ENCODE measurements at regions not wholly inside any gene's neighbourhood (a gene's known extent, or its start where the extent isn't known, plus 50 kb on each side); places are given as distances from the start of the nearest gene placed in this dataset.

DNA sequence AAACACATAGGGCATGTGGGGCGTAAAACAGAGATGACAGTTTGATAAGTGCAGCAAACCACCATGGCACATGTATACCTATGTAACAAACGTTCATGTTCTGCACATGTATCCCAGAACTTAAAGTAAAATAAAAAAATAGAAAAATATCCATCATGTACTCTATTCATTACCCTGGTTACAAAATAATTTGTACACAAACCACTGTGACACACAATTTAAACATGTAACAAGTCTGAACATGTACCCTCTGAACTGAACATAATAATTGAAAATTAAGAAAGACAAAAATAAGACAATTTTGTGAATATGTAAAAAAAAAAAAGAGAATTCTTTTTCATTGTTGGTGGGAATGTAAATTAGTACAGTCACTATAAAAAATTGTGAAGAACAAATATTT lies 379.2 kb downstream of the KDM5D start:
- 43 to 78% methylated on average over 2 of the region's 2 CpGs; no CpG with 5 or more reads in 1 of the 3 donors for WGBS, 3 donors
- no peak overlapping the region for H3K4me3 ChIP-seq (ENCODE audit: low read depth in 1 of 3, low read length in 3 of 3)
- H3K27me3 ChIP-seq (ENCODE audit: control insufficient read depth in 3 of 3, insufficient read depth in 3 of 3, low read length in 3 of 3) = no peaks in the 10 kb centered on the region
- DNase-seq = no peak
- no peaks in the 10 kb centered on the region for H3K4me1 ChIP-seq (ENCODE audit: control insufficient read depth in 3 of 3, insufficient read depth in 2 of 3, low read depth in 1 of 3, low read length in 2 of 3)
- no peaks in the 10 kb centered on the region for H3K9me3 ChIP-seq (ENCODE audit: control insufficient read depth in 2 of 2, insufficient read depth in 1 of 2, low read depth in 1 of 2, low read length in 1 of 2)
- H3K36me3 ChIP-seq (ENCODE audit: control insufficient read depth in 3 of 3, insufficient read depth in 2 of 3, low read depth in 1 of 3, low read length in 3 of 3) = no peaks in the 10 kb centered on the region
- no peak overlapping the region for H3K27ac ChIP-seq (ENCODE audit: low read depth in 1 of 3, low read length in 2 of 3)
- no peak for FAIRE-seq

DNA sequence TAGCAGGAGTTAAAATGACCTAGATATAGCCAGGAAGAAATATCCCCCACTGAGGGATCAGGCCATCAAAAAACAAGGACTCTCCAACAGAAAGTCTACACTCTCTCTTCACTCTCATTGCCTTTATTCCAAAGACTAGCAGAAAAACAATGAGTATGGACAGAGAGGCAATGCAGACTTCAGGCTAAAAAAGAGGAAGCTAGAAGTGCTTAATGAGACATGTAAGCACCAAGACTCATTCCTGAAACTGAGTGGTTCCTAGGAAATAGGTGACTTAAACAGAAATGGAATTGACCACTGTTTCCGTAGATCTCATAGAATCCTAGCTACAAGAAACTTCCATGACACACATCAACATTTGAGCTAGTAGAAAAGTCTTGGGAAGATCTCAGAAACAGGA lies 387.3 kb downstream of the KDM5D start:
- H3K36me3 ChIP-seq (ENCODE audit: control insufficient read depth in 3 of 3, insufficient read depth in 2 of 3, low read depth in 1 of 3, low read length in 3 of 3) = no peaks in the 10 kb centered on the region
- no peak for DNase-seq
- H3K4me3 ChIP-seq (ENCODE audit: low read depth in 1 of 3, low read length in 3 of 3) = no peak overlapping the region
- WGBS, 3 donors = 85 to 94% methylated on average over 1 of the region's 1 CpG; no CpG with 5 or more reads in 1 of the 3 donors
- FAIRE-seq = no peak
- H3K9me3 ChIP-seq (ENCODE audit: control insufficient read depth in 2 of 2, insufficient read depth in 1 of 2, low read depth in 1 of 2, low read length in 1 of 2) = no peaks in the 10 kb centered on the region
- H3K27me3 ChIP-seq (ENCODE audit: control insufficient read depth in 3 of 3, insufficient read depth in 3 of 3, low read length in 3 of 3) = no peaks in the 10 kb centered on the region
- H3K4me1 ChIP-seq (ENCODE audit: control insufficient read depth in 3 of 3, insufficient read depth in 2 of 3, low read depth in 1 of 3, low read length in 2 of 3) = no peaks in the 10 kb centered on the region
- no peak overlapping the region for H3K27ac ChIP-seq (ENCODE audit: low read depth in 1 of 3, low read length in 2 of 3)

- H3K27ac ChIP-seq (ENCODE audit: low read depth in 1 of 3, low read length in 2 of 3) = no peak overlapping the region
- no peaks in the 10 kb centered on the region for H3K27me3 ChIP-seq (ENCODE audit: control insufficient read depth in 3 of 3, insufficient read depth in 3 of 3, low read length in 3 of 3)
- no peaks in the 10 kb centered on the region for H3K36me3 ChIP-seq (ENCODE audit: control insufficient read depth in 3 of 3, insufficient read depth in 2 of 3, low read depth in 1 of 3, low read length in 3 of 3)
- H3K4me1 ChIP-seq (ENCODE audit: control insufficient read depth in 3 of 3, insufficient read depth in 2 of 3, low read depth in 1 of 3, low read length in 2 of 3) = no peaks in the 10 kb centered on the region
- H3K9me3 ChIP-seq (ENCODE audit: control insufficient read depth in 2 of 2, insufficient read depth in 1 of 2, low read depth in 1 of 2, low read length in 1 of 2) = no peaks in the 10 kb centered on the region
- FAIRE-seq = no peak
- DNase-seq = no peak
- no peak overlapping the region for H3K4me3 ChIP-seq (ENCODE audit: low read depth in 1 of 3, low read length in 3 of 3)
These were observed 387.8 kb downstream of the KDM5D start for GRCh38 chrY:19356735-19357134.

DNA sequence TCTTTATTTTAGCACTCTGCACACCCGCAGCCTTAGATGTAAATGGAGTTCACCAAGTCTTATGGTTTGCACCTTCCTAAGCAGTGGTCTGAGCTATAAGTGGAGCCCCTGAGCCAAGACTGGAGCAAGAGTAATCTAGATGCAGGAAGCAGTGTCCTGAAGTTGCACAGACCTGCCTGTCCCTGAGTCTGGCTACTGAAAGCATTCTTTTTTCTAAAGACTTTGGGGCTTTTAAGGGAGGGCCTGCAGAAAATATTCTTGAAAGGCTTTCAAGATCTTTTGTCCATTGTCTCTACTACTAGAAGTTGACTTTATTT lies 389.7 kb downstream of the KDM5D start:
- Histone ChIP-seq H3K27ac (ENCODE audit: low read depth in 1 of 3, low read length in 2 of 3) (no peak overlapping the region), H3K36me3 (ENCODE audit: control insufficient read depth in 3 of 3, insufficient read depth in 2 of 3, low read depth in 1 of 3, low read length in 3 of 3) (no peaks in the 10 kb centered on the region), H3K4me3 (ENCODE audit: low read depth in 1 of 3, low read length in 3 of 3) (no peak overlapping the region), H3K27me3 (ENCODE audit: control insufficient read depth in 3 of 3, insufficient read depth in 3 of 3, low read length in 3 of 3) (no peaks in the 10 kb centered on the region), H3K9me3 (ENCODE audit: control insufficient read depth in 2 of 2, insufficient read depth in 1 of 2, low read depth in 1 of 2, low read length in 1 of 2) (no peaks in the 10 kb centered on the region), H3K4me1 (ENCODE audit: control insufficient read depth in 3 of 3, insufficient read depth in 2 of 3, low read depth in 1 of 3, low read length in 2 of 3) (no peaks in the 10 kb centered on the region)
- no peak for FAIRE-seq
- WGBS, 3 donors = 88 to 100% methylated on average over 1 of the region's 1 CpG; no CpG with 5 or more reads in 1 of the 3 donors
- DNase-seq = no peak

DNA sequence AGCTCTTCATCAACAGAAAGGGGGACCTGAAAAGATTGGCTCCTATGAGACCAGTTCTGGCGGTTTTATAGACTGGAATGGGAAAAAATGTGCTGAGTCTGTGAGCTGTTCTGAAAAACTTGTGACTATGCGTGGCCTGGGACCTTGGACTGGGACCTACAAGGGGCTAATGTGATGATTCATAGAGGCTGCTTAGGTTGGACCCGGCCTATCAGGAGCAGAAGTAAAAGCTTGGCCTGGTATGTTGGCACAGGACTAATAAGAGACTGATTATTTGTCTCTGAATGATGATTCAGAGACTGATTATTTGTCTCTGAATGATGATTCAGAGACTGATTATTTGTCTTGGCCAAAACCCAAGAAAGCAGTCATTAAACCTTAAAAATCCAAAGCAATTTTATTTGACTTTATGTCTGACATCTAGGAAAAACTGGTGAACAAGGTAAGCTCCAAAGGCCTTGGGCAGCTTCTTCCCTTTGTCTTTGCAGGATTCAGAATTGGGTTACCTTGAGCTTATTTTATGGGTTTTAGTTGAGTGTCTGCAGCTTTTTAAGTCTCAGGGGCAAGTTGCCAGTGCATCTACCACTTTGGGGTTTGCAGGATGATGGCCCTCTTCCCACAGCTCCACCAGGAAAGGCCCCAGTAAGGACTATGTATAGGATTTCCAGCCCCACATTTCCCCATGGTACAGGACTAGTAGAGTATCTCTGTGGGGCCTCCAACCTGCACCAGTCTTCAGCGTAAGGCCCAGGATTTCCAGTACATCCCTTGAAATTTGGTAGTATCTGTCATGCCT lies 390.3 kb downstream of the KDM5D start:
- Histone ChIP-seq H3K36me3 (ENCODE audit: control insufficient read depth in 3 of 3, insufficient read depth in 2 of 3, low read depth in 1 of 3, low read length in 3 of 3) (no peaks in the 10 kb centered on the region), H3K27me3 (ENCODE audit: control insufficient read depth in 3 of 3, insufficient read depth in 3 of 3, low read length in 3 of 3) (no peaks in the 10 kb centered on the region), H3K9me3 (ENCODE audit: control insufficient read depth in 2 of 2, insufficient read depth in 1 of 2, low read depth in 1 of 2, low read length in 1 of 2) (no peaks in the 10 kb centered on the region), H3K4me3 (ENCODE audit: low read depth in 1 of 3, low read length in 3 of 3) (no peak overlapping the region), H3K4me1 (ENCODE audit: control insufficient read depth in 3 of 3, insufficient read depth in 2 of 3, low read depth in 1 of 3, low read length in 2 of 3) (no peaks in the 10 kb centered on the region), H3K27ac (ENCODE audit: low read depth in 1 of 3, low read length in 2 of 3) (no peak overlapping the region)
- DNase-seq (no peak), FAIRE-seq (no peak)
- 58 to 77% methylated on average over 4 of the region's 4 CpGs; no CpG with 5 or more reads in 1 of the 3 donors for WGBS, 3 donors

DNA sequence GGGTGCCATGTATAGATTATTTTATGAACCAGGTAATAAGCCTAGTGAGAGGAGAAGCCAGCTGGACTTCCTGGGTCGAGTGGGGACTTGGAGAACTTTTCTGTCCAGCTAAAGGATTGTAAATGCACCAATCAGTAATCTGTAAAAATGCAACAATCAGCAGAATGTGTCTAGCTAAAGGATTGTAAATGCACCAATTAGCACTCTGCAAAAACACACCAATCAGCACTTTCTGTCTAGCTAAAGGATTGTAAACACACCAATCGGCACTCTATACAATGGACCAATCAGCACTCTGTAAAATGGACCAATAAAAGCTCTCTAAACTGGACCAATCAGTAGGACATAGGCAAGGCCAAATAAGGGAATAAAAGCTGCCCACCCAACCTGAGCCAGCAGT lies 392.9 kb downstream of the KDM5D start:
- no peak overlapping the region for H3K27ac ChIP-seq (ENCODE audit: low read depth in 1 of 3, low read length in 2 of 3)
- DNase-seq (no peak), FAIRE-seq (no peak)
- no peaks in the 10 kb centered on the region for H3K27me3 ChIP-seq (ENCODE audit: control insufficient read depth in 3 of 3, insufficient read depth in 3 of 3, low read length in 3 of 3)
- 48 to 53% methylated on average over 2 of the region's 2 CpGs; no CpG with 5 or more reads in 1 of the 3 donors for WGBS, 3 donors
- H3K9me3 ChIP-seq (ENCODE audit: control insufficient read depth in 2 of 2, insufficient read depth in 1 of 2, low read depth in 1 of 2, low read length in 1 of 2) = no peaks in the 10 kb centered on the region
- H3K4me3 ChIP-seq (ENCODE audit: low read depth in 1 of 3, low read length in 3 of 3) = no peak overlapping the region
- H3K36me3 ChIP-seq (ENCODE audit: control insufficient read depth in 3 of 3, insufficient read depth in 2 of 3, low read depth in 1 of 3, low read length in 3 of 3) = no peaks in the 10 kb centered on the region
- H3K4me1 ChIP-seq (ENCODE audit: control insufficient read depth in 3 of 3, insufficient read depth in 2 of 3, low read depth in 1 of 3, low read length in 2 of 3) = no peaks in the 10 kb centered on the region

GRCh38 chrY:19321701-19322100 lies 422.8 kb downstream of the KDM5D start:
- Histone ChIP-seq H3K4me1 (ENCODE audit: control insufficient read depth in 3 of 3, insufficient read depth in 2 of 3, low read depth in 1 of 3, low read length in 2 of 3) (no peaks in the 10 kb centered on the region), H3K9me3 (ENCODE audit: control insufficient read depth in 2 of 2, insufficient read depth in 1 of 2, low read depth in 1 of 2, low read length in 1 of 2) (no peaks in the 10 kb centered on the region), H3K27ac (ENCODE audit: low read depth in 1 of 3, low read length in 2 of 3) (no peak overlapping the region), H3K4me3 (ENCODE audit: low read depth in 1 of 3, low read length in 3 of 3) (no peak overlapping the region), H3K36me3 (ENCODE audit: control insufficient read depth in 3 of 3, insufficient read depth in 2 of 3, low read depth in 1 of 3, low read length in 3 of 3) (no peaks in the 10 kb centered on the region), H3K27me3 (ENCODE audit: control insufficient read depth in 3 of 3, insufficient read depth in 3 of 3, low read length in 3 of 3) (no peaks in the 10 kb centered on the region)
- DNase-seq = no peak
- no peak for FAIRE-seq
- 45 to 69% methylated on average over 3 of the region's 3 CpGs; no CpG with 5 or more reads in 1 of the 3 donors for WGBS, 3 donors

GRCh38 chrY:19319135-19319534 lies 425.4 kb downstream of the KDM5D start:
- Histone ChIP-seq H3K27ac (ENCODE audit: low read depth in 1 of 3, low read length in 2 of 3) (no peak overlapping the region), H3K36me3 (ENCODE audit: control insufficient read depth in 3 of 3, insufficient read depth in 2 of 3, low read depth in 1 of 3, low read length in 3 of 3) (no peaks in the 10 kb centered on the region), H3K9me3 (ENCODE audit: control insufficient read depth in 2 of 2, insufficient read depth in 1 of 2, low read depth in 1 of 2, low read length in 1 of 2) (no peaks in the 10 kb centered on the region), H3K4me1 (ENCODE audit: control insufficient read depth in 3 of 3, insufficient read depth in 2 of 3, low read depth in 1 of 3, low read length in 2 of 3) (no peaks in the 10 kb centered on the region), H3K4me3 (ENCODE audit: low read depth in 1 of 3, low read length in 3 of 3) (no peak overlapping the region), H3K27me3 (ENCODE audit: control insufficient read depth in 3 of 3, insufficient read depth in 3 of 3, low read length in 3 of 3) (no peaks in the 10 kb centered on the region)
- FAIRE-seq (no peak), DNase-seq (no peak)
- WGBS, 3 donors = 71 to 74% methylated on average over 3 of the region's 3 CpGs; no CpG with 5 or more reads in 1 of the 3 donors
